Esophagus (tissue), 2 donors: ENCODE measurements at regions not wholly inside any gene's neighbourhood (a gene's known extent, or its start where the extent isn't known, plus 50 kb on each side); places are given as distances from the start of the nearest gene placed in this dataset.

Experiments
- H3K27ac ChIP-seq, 2 donors: one replicate each; pipeline ENCODE4 v1.5.1; 2013; ENCODE audit warnings: low read depth in 2 of 2, mild to moderate bottlenecking in 2 of 2, inconsistent platforms in 1 of 2, low read length in 1 of 2, moderate library complexity in 1 of 2
- H3K27me3 ChIP-seq, 2 donors: one replicate each; pipeline ENCODE4 v1.6.1; 2013; ENCODE audit warnings: low read length in 2 of 2, control low read depth in 1 of 2, mild to moderate bottlenecking in 1 of 2; ENCODE audit not compliant: insufficient read depth in 2 of 2, control insufficient read depth in 1 of 2
- H3K36me3 ChIP-seq, 2 donors: one replicate each; pipeline ENCODE4 v1.6.1; 2013; ENCODE audit warnings: low read length in 1 of 2; ENCODE audit not compliant: control insufficient read depth in 2 of 2, insufficient read depth in 2 of 2
- H3K4me1 ChIP-seq, 2 donors: one replicate each; pipeline ENCODE4 v1.6.1; 2013; ENCODE audit warnings: low read length in 1 of 2; ENCODE audit not compliant: control insufficient read depth in 2 of 2, insufficient read depth in 2 of 2
- H3K4me3 ChIP-seq, 2 donors: one replicate each; pipeline ENCODE4 v1.5.1; 2013; ENCODE audit warnings: low read length in 2 of 2, mild to moderate bottlenecking in 2 of 2, low read depth in 1 of 2, moderate library complexity in 1 of 2
- H3K9me3 ChIP-seq, 2 donors: one replicate each; pipeline ENCODE4 v1.6.1; 2013; ENCODE audit warnings: mild to moderate bottlenecking in 2 of 2, low read depth in 1 of 2, low read length in 1 of 2, moderate library complexity in 1 of 2; ENCODE audit not compliant: control insufficient read depth in 2 of 2, insufficient read depth in 1 of 2
- WGBS, 2 donors: extraction: QIAGEN DNeasy Blood & Tissue Kit; methylation state at CpG; one replicate each; pipeline ENCODE4 v1.1.7; 2013; 5-methylcytosine and 5-hydroxymethylcytosine counted together
- donor health status: healthy with polysubstance abuse.
- donor health status: Bipolar disorder and iron deficiency.

GRCh38 chr16:86895606-86896005 lies 317.3 kb downstream of the FOXL1 start:
- 38 to 44% methylated on average over 11 of the region's 11 CpGs for WGBS, 2 donors
- H3K4me1 ChIP-seq = no peaks in the 10 kb centered on the region

GRCh38 chr16:86896976-86897375 lies 318.6 kb downstream of the FOXL1 start:
- Histone ChIP-seq H3K27ac (no peak overlapping the region), H3K36me3 (no peaks in the 10 kb centered on the region), H3K27me3 (no peaks in the 10 kb centered on the region), H3K4me3 (no peak overlapping the region), H3K9me3 (peaks cover 0 to 2% of the 10 kb centered on the region in 2 donors), H3K4me1 (no peaks in the 10 kb centered on the region)
- 71 to 83% methylated on average over 9 of the region's 9 CpGs for WGBS, 2 donors

More at GRCh38 chr16:86895606-86896005, 317.3 kb downstream of the FOXL1 start:
- Histone ChIP-seq H3K36me3 (no peaks in the 10 kb centered on the region), H3K9me3 (peaks cover 0 to 2% of the 10 kb centered on the region in 2 donors), H3K27ac (no peak overlapping the region), H3K4me3 (no peak overlapping the region), H3K27me3 (no peaks in the 10 kb centered on the region)

- Histone ChIP-seq H3K27ac (no peak overlapping the region), H3K36me3 (no peaks in the 10 kb centered on the region), H3K27me3 (no peaks in the 10 kb centered on the region), H3K9me3 (peaks cover 0 to 2% of the 10 kb centered on the region in 2 donors), H3K4me3 (no peak overlapping the region), H3K4me1 (no peaks in the 10 kb centered on the region)
- WGBS, 2 donors = 91 to 93% methylated on average over 11 of the region's 11 CpGs
Measured at GRCh38 chr16:86897486-86897885, 319.1 kb downstream of the FOXL1 start.

GRCh38 chr16:86898386-86898785 lies 320.0 kb downstream of the FOXL1 start:
- Histone ChIP-seq H3K27ac (no peak overlapping the region), H3K4me3 (no peak overlapping the region), H3K9me3 (peaks cover 0 to 2% of the 10 kb centered on the region in 2 donors), H3K27me3 (no peaks in the 10 kb centered on the region), H3K36me3 (no peaks in the 10 kb centered on the region), H3K4me1 (no peaks in the 10 kb centered on the region)
- 72 to 76% methylated on average over 5 of the region's 5 CpGs for WGBS, 2 donors

- H3K36me3 ChIP-seq = no peaks in the 10 kb centered on the region
- peaks cover 0 to 2% of the 10 kb centered on the region in 2 donors for H3K9me3 ChIP-seq
- 65 to 87% methylated on average over 6 of the region's 6 CpGs for WGBS, 2 donors
- no peak overlapping the region for H3K4me3 ChIP-seq
- no peaks in the 10 kb centered on the region for H3K4me1 ChIP-seq
- no peak overlapping the region for H3K27ac ChIP-seq
- no peaks in the 10 kb centered on the region for H3K27me3 ChIP-seq
Measured at GRCh38 chr16:86899151-86899550, 320.8 kb downstream of the FOXL1 start.

- Histone ChIP-seq H3K9me3 (peaks cover 0 to 2% of the 10 kb centered on the region in 2 donors), H3K36me3 (no peaks in the 10 kb centered on the region), H3K4me3 (no peak overlapping the region), H3K4me1 (no peaks in the 10 kb centered on the region), H3K27ac (no peak overlapping the region), H3K27me3 (no peaks in the 10 kb centered on the region)
- 65 to 69% methylated on average over 4 of the region's 4 CpGs for WGBS, 2 donors
Measured at GRCh38 chr16:86899757-86900156, 321.4 kb downstream of the FOXL1 start.

- 47 to 58% methylated on average over 6 of the region's 6 CpGs for WGBS, 2 donors
- no peaks in the 10 kb centered on the region for H3K36me3 ChIP-seq
- no peak overlapping the region for H3K27ac ChIP-seq
- H3K4me3 ChIP-seq = no peak overlapping the region
- peaks cover 0 to 2% of the 10 kb centered on the region in 2 donors for H3K9me3 ChIP-seq
- H3K4me1 ChIP-seq = no peaks in the 10 kb centered on the region
- H3K27me3 ChIP-seq = no peaks in the 10 kb centered on the region
Measured at GRCh38 chr16:86901483-86901882, 323.1 kb downstream of the FOXL1 start.

GRCh38 chr16:86902656-86903001 lies 324.3 kb downstream of the FOXL1 start:
- Histone ChIP-seq H3K4me3 (no peak overlapping the region), H3K4me1 (no peaks in the 10 kb centered on the region), H3K27me3 (no peaks in the 10 kb centered on the region), H3K27ac (no peak overlapping the region), H3K9me3 (peaks cover 0 to under 1% of the 10 kb centered on the region in 2 donors), H3K36me3 (no peaks in the 10 kb centered on the region)
- 82 to 83% methylated on average over 4 of the region's 4 CpGs for WGBS, 2 donors

- Histone ChIP-seq H3K4me3 (no peak overlapping the region), H3K36me3 (no peaks in the 10 kb centered on the region), H3K9me3 (no peaks in the 10 kb centered on the region), H3K4me1 (no peaks in the 10 kb centered on the region), H3K27me3 (no peaks in the 10 kb centered on the region), H3K27ac (no peak overlapping the region)
- WGBS, 2 donors = 79 to 90% methylated on average over 1 of the region's 1 CpG
Measured at GRCh38 chr16:86903068-86903467, 324.7 kb downstream of the FOXL1 start.

GRCh38 chr16:86905302-86905701 lies 327.0 kb downstream of the FOXL1 start:
- Histone ChIP-seq H3K27ac (no peak overlapping the region), H3K4me1 (no peaks in the 10 kb centered on the region), H3K36me3 (no peaks in the 10 kb centered on the region), H3K27me3 (no peaks in the 10 kb centered on the region), H3K4me3 (no peak overlapping the region), H3K9me3 (no peaks in the 10 kb centered on the region)
- 73 to 76% methylated on average over 9 of the region's 9 CpGs for WGBS, 2 donors
